BLaER1 (cell line): ENCODE measurements at regions not wholly inside any gene's neighbourhood (a gene's known extent, or its start where the extent isn't known, plus 50 kb on each side); places are given as distances from the start of the nearest gene placed in this dataset.

ENCODE experiments used
- H3K27ac ChIP-seq: shearing (Covaris generic); formaldehyde crosslinking; 2 replicates; pipeline ENCODE4 v1.8.1; 2022
- H3K27me3 ChIP-seq: shearing (Covaris generic); formaldehyde crosslinking; 2 replicates; pipeline ENCODE4 v1.8.1; 2022
- H3K36me3 ChIP-seq: shearing (Covaris generic); formaldehyde crosslinking; 2 replicates; pipeline ENCODE4 v1.8.1; 2022
- H3K4me1 ChIP-seq: shearing (Covaris generic); formaldehyde crosslinking; 2 replicates; pipeline ENCODE4 v1.8.1; 2022
- H3K4me2 ChIP-seq: shearing (Covaris generic); formaldehyde crosslinking; 2 replicates; pipeline ENCODE4 v1.8.1; 2022
- H3K4me3 ChIP-seq: shearing (Covaris generic); formaldehyde crosslinking; 2 replicates; pipeline ENCODE4 v1.8.1; 2022
- H3K9ac ChIP-seq: shearing (Covaris generic); formaldehyde crosslinking; 2 replicates; pipeline ENCODE4 v1.8.1; 2022
- H3K9me3 ChIP-seq: shearing (Covaris generic); formaldehyde crosslinking; 2 replicates; pipeline ENCODE4 v1.8.1; 2022
- H4K20me1 ChIP-seq: shearing (Covaris generic); formaldehyde crosslinking; 2 replicates; pipeline ENCODE4 v1.8.1; 2022
- Cebpa-rat ChIP-seq: shearing (Covaris generic); IDR thresholded peaks from 2 replicates; pipeline ENCODE4 v1.8.1; 2022

GRCh38 chr21:31476263-31477022 is 132.4 kb upstream of the TIAM1 start:
- H3K27ac ChIP-seq = no peak overlapping the region
- H4K20me1 ChIP-seq = no peaks in the 10 kb centered on the region
- TF ChIP-seq Cebpa-rat = no peak
- H3K4me1 ChIP-seq = no peaks in the 10 kb centered on the region
- H3K27me3 ChIP-seq = no peaks in the 10 kb centered on the region
- H3K36me3 ChIP-seq = peaks cover 18% of the 10 kb centered on the region
- H3K9me3 ChIP-seq = peaks cover 27% of the 10 kb centered on the region
- H3K4me2 ChIP-seq = no peak overlapping the region
- no peak overlapping the region for H3K4me3 ChIP-seq
- no peak overlapping the region for H3K9ac ChIP-seq

- Histone ChIP-seq H3K27me3 (no peaks in the 10 kb centered on the region), H4K20me1 (no peaks in the 10 kb centered on the region), H3K9ac (no peak overlapping the region), H3K9me3 (peaks cover 15% of the 10 kb centered on the region), H3K4me3 (no peak overlapping the region), H3K36me3 (peaks cover 11% of the 10 kb centered on the region), H3K4me1 (no peaks in the 10 kb centered on the region), H3K27ac (no peak overlapping the region), H3K4me2 (no peak overlapping the region)
- TF ChIP-seq Cebpa-rat = no peak
Measured at GRCh38 chr21:31475223-31475622, 131.2 kb upstream of the TIAM1 start.

GRCh38 chr21:31473685-31474345 is 129.8 kb upstream of the TIAM1 start:
- H3K4me1 ChIP-seq = no peaks in the 10 kb centered on the region
- no peaks in the 10 kb centered on the region for H3K27me3 ChIP-seq
- no peak overlapping the region for H3K9ac ChIP-seq
- TF ChIP-seq Cebpa-rat = no peak
- H3K4me3 ChIP-seq = no peak overlapping the region
- no peak overlapping the region for H3K4me2 ChIP-seq
- H3K36me3 ChIP-seq = peaks cover 11% of the 10 kb centered on the region
- H3K27ac ChIP-seq = no peak overlapping the region
- peaks cover 10% of the 10 kb centered on the region for H3K9me3 ChIP-seq
- no peaks in the 10 kb centered on the region for H4K20me1 ChIP-seq

DNA sequence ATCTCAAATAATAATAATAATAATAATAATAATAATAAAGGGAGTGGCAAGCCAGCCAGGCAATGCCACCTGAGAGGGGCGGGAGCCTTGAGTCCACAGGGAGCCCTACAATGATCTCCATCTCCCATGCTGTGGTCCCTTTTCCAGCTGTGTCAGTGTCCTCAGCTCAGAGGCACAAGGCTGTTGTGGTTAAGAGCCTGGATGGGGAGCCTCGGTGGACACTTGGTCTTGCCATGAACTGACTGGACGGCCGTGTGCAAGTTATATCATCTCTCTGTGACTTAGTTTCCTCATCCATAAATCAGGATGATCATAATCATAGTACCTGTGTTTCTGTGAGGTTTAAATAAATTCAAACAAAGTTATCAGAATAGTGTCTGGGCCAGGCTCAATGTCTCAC is 127.8 kb upstream of the TIAM1 start:
- Histone ChIP-seq H3K4me3 (no peak overlapping the region), H3K27me3 (no peaks in the 10 kb centered on the region), H3K9ac (no peak overlapping the region)

GRCh38 chr21:31470896-31471694 is 127.0 kb upstream of the TIAM1 start:
- H4K20me1 ChIP-seq = no peaks in the 10 kb centered on the region
- H3K9ac ChIP-seq = no peak overlapping the region
- H3K9me3 ChIP-seq = peaks cover 10% of the 10 kb centered on the region
- no peak overlapping the region for H3K4me2 ChIP-seq
- peaks cover 12% of the 10 kb centered on the region for H3K36me3 ChIP-seq
- H3K4me1 ChIP-seq = no peaks in the 10 kb centered on the region
- no peak overlapping the region for H3K4me3 ChIP-seq
- TF ChIP-seq Cebpa-rat = no peak
- H3K27me3 ChIP-seq = no peaks in the 10 kb centered on the region
- no peak overlapping the region for H3K27ac ChIP-seq

More for the DNA sequence above, 127.8 kb upstream of the TIAM1 start:
- H4K20me1 ChIP-seq = no peaks in the 10 kb centered on the region
- H3K9me3 ChIP-seq = peaks cover 10% of the 10 kb centered on the region
- no peak overlapping the region for H3K4me2 ChIP-seq
- H3K4me1 ChIP-seq = no peaks in the 10 kb centered on the region
- peaks cover 11% of the 10 kb centered on the region for H3K36me3 ChIP-seq
- H3K27ac ChIP-seq = no peak overlapping the region
- TF ChIP-seq Cebpa-rat = no peak

DNA sequence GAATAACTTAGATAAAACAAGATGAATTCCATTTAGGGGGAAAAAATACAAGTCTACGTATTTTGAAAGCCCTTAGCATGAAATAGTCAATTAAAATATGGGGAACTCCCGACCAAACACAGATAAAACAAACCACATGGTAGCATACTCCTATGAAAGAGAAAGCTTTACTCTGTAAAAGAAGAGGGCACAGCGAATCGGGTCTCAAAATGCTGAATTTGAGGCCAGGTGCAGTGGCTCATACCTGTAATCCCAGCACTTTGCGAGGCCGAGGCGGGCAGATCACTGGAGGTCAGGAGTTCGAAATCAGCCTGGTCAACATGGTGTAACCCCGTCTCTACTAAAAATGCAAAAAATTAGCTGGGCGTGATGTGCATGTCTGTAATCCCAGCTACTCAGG is 116.9 kb upstream of the TIAM1 start:
- Histone ChIP-seq H3K9ac (no peak overlapping the region), H3K4me1 (no peaks in the 10 kb centered on the region), H4K20me1 (no peaks in the 10 kb centered on the region), H3K9me3 (no peaks in the 10 kb centered on the region), H3K27ac (no peak overlapping the region), H3K4me2 (no peak overlapping the region), H3K27me3 (no peaks in the 10 kb centered on the region), H3K36me3 (peaks cover 27% of the 10 kb centered on the region), H3K4me3 (no peak overlapping the region)
- TF ChIP-seq Cebpa-rat = no peak

GRCh38 chr21:31459457-31459856 is 115.4 kb upstream of the TIAM1 start:
- no peak overlapping the region for H3K9ac ChIP-seq
- no peak overlapping the region for H3K4me2 ChIP-seq

DNA sequence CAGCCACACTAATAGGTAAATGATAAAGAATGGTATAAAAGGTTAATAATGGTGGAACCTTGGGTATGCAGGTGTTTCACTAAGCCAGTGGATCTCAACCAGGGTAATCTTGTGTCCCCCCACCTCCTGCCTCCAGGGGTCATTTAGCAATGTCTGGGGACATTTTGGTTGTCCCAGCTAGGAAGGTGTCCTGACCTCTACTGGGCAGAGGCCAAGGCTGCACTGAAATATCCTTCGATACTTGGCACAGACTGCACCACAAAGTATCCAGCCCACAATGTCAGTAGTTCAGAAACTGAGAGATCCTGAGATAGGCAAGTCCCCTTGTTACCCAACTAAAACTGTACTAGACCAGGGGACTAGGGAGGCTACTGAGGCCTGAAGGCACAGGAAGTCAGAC is 113.6 kb upstream of the TIAM1 start:
- Histone ChIP-seq H3K27me3 (no peaks in the 10 kb centered on the region), H3K36me3 (peaks cover 22% of the 10 kb centered on the region), H3K27ac (no peak overlapping the region), H3K9me3 (0 out of 2 replicates have a peak, but pooled peaks cover 8% of the 10 kb centered on the region), H3K4me1 (no peaks in the 10 kb centered on the region), H4K20me1 (no peaks in the 10 kb centered on the region), H3K9ac (no peak overlapping the region), H3K4me3 (no peak overlapping the region), H3K4me2 (no peak overlapping the region)
- no peak for TF ChIP-seq Cebpa-rat

More at GRCh38 chr21:31459457-31459856, 115.4 kb upstream of the TIAM1 start:
- H3K4me1 ChIP-seq = no peaks in the 10 kb centered on the region
- H3K36me3 ChIP-seq = peaks cover 29% of the 10 kb centered on the region
- TF ChIP-seq Cebpa-rat = no peak
- no peak overlapping the region for H3K27ac ChIP-seq
- no peaks in the 10 kb centered on the region for H4K20me1 ChIP-seq
- H3K27me3 ChIP-seq = no peaks in the 10 kb centered on the region
- no peak overlapping the region for H3K4me3 ChIP-seq
- 0 out of 2 replicates have a peak, but pooled peaks cover 5% of the 10 kb centered on the region for H3K9me3 ChIP-seq

DNA sequence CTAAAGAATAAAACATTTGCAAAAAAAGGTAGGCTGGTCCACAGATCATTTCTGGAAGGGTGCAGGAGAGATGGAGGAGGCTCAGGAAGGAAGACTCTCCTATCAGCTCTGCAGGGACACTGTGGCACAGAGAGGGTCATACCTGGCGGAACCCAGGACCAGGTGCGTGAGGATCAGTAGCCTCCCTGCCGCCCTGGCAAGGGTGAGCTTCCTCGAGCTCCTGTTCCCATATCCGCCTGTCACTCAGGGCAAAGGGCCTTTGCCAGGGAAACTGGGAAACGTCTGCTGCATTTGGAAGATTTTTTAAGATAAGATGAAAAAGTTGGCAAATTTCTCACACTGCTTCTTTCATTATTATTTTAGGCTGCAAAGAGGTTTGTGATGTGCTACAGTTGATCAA is 112.1 kb upstream of the TIAM1 start:
- no peak for TF ChIP-seq Cebpa-rat
- no peaks in the 10 kb centered on the region for H3K27me3 ChIP-seq
- H3K36me3 ChIP-seq = peaks cover 16% of the 10 kb centered on the region
- H4K20me1 ChIP-seq = no peaks in the 10 kb centered on the region
- H3K9me3 ChIP-seq = peaks cover 8% of the 10 kb centered on the region; the same call in 1 of the 2 replicates
- no peak overlapping the region for H3K9ac ChIP-seq
- H3K4me3 ChIP-seq = no peak overlapping the region
- H3K4me2 ChIP-seq = no peak overlapping the region
- H3K4me1 ChIP-seq = no peaks in the 10 kb centered on the region
- no peak overlapping the region for H3K27ac ChIP-seq

DNA sequence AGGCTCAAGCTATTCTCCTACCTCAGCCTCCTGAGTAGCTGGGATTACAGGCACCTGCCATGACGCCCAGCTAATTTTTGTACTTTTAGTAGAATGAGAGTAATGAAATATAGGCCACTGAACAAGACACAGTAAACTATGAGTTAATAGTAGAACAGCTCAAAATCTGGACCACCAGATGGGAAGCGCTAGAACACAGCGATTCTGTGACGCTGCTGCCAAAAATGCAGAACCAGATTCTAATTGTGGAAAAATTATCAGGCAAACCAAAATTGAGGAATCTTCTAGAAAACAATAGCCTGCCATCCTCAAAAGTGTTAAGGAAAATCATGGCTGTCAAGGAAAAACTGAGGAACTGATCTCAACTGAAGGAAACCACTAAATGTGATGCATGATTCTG is 111.4 kb upstream of the TIAM1 start:
- no peak for TF ChIP-seq Cebpa-rat
- no peak overlapping the region for H3K4me2 ChIP-seq
- H3K36me3 ChIP-seq = peaks cover 16% of the 10 kb centered on the region
- peaks cover 8% of the 10 kb centered on the region; the same call in 1 of the 2 replicates for H3K9me3 ChIP-seq
- no peak overlapping the region for H3K27ac ChIP-seq
- H3K4me1 ChIP-seq = peaks cover 7% of the 10 kb centered on the region
- no peaks in the 10 kb centered on the region for H3K27me3 ChIP-seq
- H4K20me1 ChIP-seq = no peaks in the 10 kb centered on the region
- H3K9ac ChIP-seq = no peak overlapping the region
- no peak overlapping the region for H3K4me3 ChIP-seq
